Body of pancreas (tissue), 4 donors: ENCODE measurements at regions not wholly inside any gene's neighbourhood (a gene's known extent, or its start where the extent isn't known, plus 50 kb on each side); places are given as distances from the start of the nearest gene placed in this dataset.
A peak's percentile ranks its signal among the peaks of the same experiment; 100 is the strongest.

Source experiments
- ATAC-seq: fragments of 150-250 bp; one replicate; pipeline ENCODE4 v1.9.1; 2016
- DNase-seq, 4 donors: peaks; one replicate each; pipeline ENCODE4 v3.0.0-alpha.2; 2019
- H3K27ac ChIP-seq, 4 donors: fragments of 200-600 bp; sonication (generic); 1 replicate in 3 of 4; 2 replicates in 1 of 4; pipeline versions ENCODE4 v1.5.1 to v1.6.1; 2016 to 2019; ENCODE audit warnings: mild to moderate bottlenecking in 1 of 4, mixed read lengths in 1 of 4, moderate library complexity in 1 of 4
- H3K27me3 ChIP-seq, 2 donors: fragments of 200-600 bp; sonication (generic); one replicate each; pipeline ENCODE4 v1.6.0; 2016; ENCODE audit warnings: mild to moderate bottlenecking in 1 of 2
- H3K36me3 ChIP-seq, 2 donors: fragments of 200-600 bp; sonication (generic); replicated peaks in 1 of 2; 2 replicates each; pipeline ENCODE4 v1.5.1; 2016; ENCODE audit warnings: low read depth in 2 of 2; ENCODE audit not compliant: insufficient read depth in 1 of 2
- H3K4me1 ChIP-seq: fragments of 200-600 bp; sonication (generic); one replicate; pipeline ENCODE4 v1.6.0; 2016
- H3K4me3 ChIP-seq, 2 donors: fragments of 200-600 bp; sonication (generic); 1 replicate in 1 of 2; 2 replicates in 1 of 2; pipeline ENCODE4 v1.5.1; 2016 to 2019
- H3K9me3 ChIP-seq, 3 donors: fragments of 200-600 bp; sonication (generic); 1 replicate in 2 of 3; 2 replicates in 1 of 3; pipeline ENCODE4 v1.5.1; 2016
- CTCF ChIP-seq, 7 experiments: fragments of 450-650 bp in 4 of 7; fragments of 200-600 bp in 3 of 7; sonication (generic) in 3 of 7; IDR thresholded peaks; one replicate each; pipeline ENCODE4 v1.5.1; 2016 to 2019; ENCODE audit warnings: antibody characterized with exemption in 7 of 7
- POLR2A ChIP-seq, 3 donors: fragments of 450-650 bp; IDR thresholded peaks; one replicate each; pipeline ENCODE4 v1.6.1; 2016; ENCODE audit warnings: antibody characterized with exemption in 3 of 3, mild to moderate bottlenecking in 2 of 3
- WGBS, 2 donors: methylation state at CpG; one replicate each; pipeline ENCODE4 v1.1.5; 2017; 5-methylcytosine and 5-hydroxymethylcytosine counted together
- intact Hi-C: fragments of 100-400 bp; cut with DNase I; formaldehyde crosslinking; loops from one replicate; pipeline ENCODE4 v1.15.1; 2023

GRCh38 chr10:60448246-60448645, 58.6 kb upstream of the ANK3 start:
- intact Hi-C loops = no loop called here
- 96 to 99% methylated on average over 3 of the region's 3 CpGs for WGBS, 2 donors
- H3K27ac ChIP-seq = no peak overlapping the region
- H3K9me3 ChIP-seq = no peaks in the 10 kb centered on the region
- H3K36me3 ChIP-seq = no peaks in the 10 kb centered on the region
- H3K4me1 ChIP-seq = peaks cover 23% of the 10 kb centered on the region
- DNase-seq (no peak), ATAC-seq (no peak)
- H3K27me3 ChIP-seq = no peaks in the 10 kb centered on the region
- H3K4me3 ChIP-seq = no peak overlapping the region
- no peak for TF ChIP-seq POLR2A (IDR thresholded peaks at IDR 0.05)
- TF ChIP-seq CTCF (IDR thresholded peaks at IDR 0.05) = no peak

GRCh38 chr10:60446851-60447250, 57.2 kb upstream of the ANK3 start:
- DNase-seq (peak; percentile 26 to 51 (median 37)), ATAC-seq (peak; percentile 95)
- Histone ChIP-seq H3K27ac (peak overlapping the region in 3 of 4 donors; percentile 29 to 71 (median 69)), H3K36me3 (no peaks in the 10 kb centered on the region), H3K4me3 (no peak overlapping the region), H3K9me3 (no peaks in the 10 kb centered on the region), H3K27me3 (no peaks in the 10 kb centered on the region), H3K4me1 (peaks cover 23% of the 10 kb centered on the region)
- 12 to 13% methylated on average over 3 of the region's 3 CpGs for WGBS, 2 donors
- no peak for TF ChIP-seq POLR2A (IDR thresholded peaks at IDR 0.05)
- no peak for TF ChIP-seq CTCF (IDR thresholded peaks at IDR 0.05)
- intact Hi-C loops = no loop called here

GRCh38 chr10:60446070-60446833, 56.6 kb upstream of the ANK3 start:
- no peaks in the 10 kb centered on the region for H3K36me3 ChIP-seq
- H3K4me3 ChIP-seq = no peak overlapping the region
- intact Hi-C loops = no loop called here
- H3K27ac ChIP-seq = peak overlapping the region in 2 of 4 donors; percentile 69 to 71
- no peak for TF ChIP-seq POLR2A (IDR thresholded peaks at IDR 0.05)
- TF ChIP-seq CTCF (IDR thresholded peaks at IDR 0.05) = no peak
- no peaks in the 10 kb centered on the region for H3K9me3 ChIP-seq
- DNase-seq (no peak), ATAC-seq (peak; percentile 10)
- 67 to 71% methylated on average over 5 of the region's 5 CpGs for WGBS, 2 donors
- H3K27me3 ChIP-seq = no peaks in the 10 kb centered on the region
- H3K4me1 ChIP-seq = peaks cover 23% of the 10 kb centered on the region

- DNase-seq (no peak), ATAC-seq (no peak)
- no peaks in the 10 kb centered on the region for H3K36me3 ChIP-seq
- H3K27ac ChIP-seq = no peak overlapping the region
- WGBS, 2 donors = 63 to 65% methylated on average over 1 of the region's 1 CpG
- intact Hi-C loops = loop anchor here (5.0 kb wide), 1 partner anchor 203 kb away; no protein-coding TSS in a partner anchor
- H3K4me1 ChIP-seq = peaks cover 23% of the 10 kb centered on the region
- no peaks in the 10 kb centered on the region for H3K9me3 ChIP-seq
- H3K4me3 ChIP-seq = no peak overlapping the region
- H3K27me3 ChIP-seq = no peaks in the 10 kb centered on the region
- no peak for TF ChIP-seq POLR2A (IDR thresholded peaks at IDR 0.05)
- TF ChIP-seq CTCF (IDR thresholded peaks at IDR 0.05) = peak in 6 of 7 experiments; percentile 31 to 63 (median 57)
These were observed 54.9 kb upstream of the ANK3 start for GRCh38 chr10:60444494-60445064.
